ENCODE measurements at regions not wholly inside any gene's neighbourhood (a gene's known extent, or its start where the extent isn't known, plus 50 kb on each side); places are given as distances from the start of the nearest gene placed in this dataset.
"Not testable (repeated sequence)": the region's sequence is repeated elsewhere in the genome, so short reads cannot be mapped to it uniquely, and the experiment has no call there.

- intact Hi-C loops (cut with micrococcal nuclease) = loop anchor here (10.0 kb wide), 1 partner anchor 851 kb away; no protein-coding TSS in a partner anchor
Measured at GRCh38 chr6:140713495-140713894, 1339.0 kb upstream of the CITED2 start.

DNA sequence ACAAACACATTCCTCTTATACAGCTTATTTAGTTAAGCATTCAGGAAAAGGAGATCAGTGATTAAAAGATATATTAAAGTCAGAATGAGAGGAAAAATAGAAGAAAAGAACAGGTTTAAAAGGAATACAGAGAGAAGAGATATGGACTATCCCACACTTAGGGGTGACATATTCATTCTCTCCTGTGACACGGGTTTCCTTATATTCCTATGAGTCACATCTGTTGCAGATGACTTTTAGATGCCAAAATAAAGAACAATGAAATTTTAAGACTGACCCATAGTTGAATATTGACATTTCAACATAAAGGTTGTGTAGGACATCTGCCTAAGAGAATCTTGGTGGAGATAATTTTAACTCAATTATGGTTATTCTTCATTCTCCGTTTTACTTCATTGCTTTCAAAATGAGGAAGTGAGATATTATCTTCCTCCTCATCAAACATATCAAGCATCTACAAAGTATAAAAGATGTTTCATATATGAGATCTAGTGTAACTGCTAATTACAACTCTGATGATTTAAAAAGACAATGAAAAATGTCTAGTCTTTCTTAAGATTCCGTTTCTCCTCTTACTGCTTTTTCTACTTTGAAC, 1336.7 kb upstream of the CITED2 start:
- intact Hi-C loops (cut with micrococcal nuclease) = loop anchor here (10.0 kb wide), 1 partner anchor 854 kb away; no protein-coding TSS in a partner anchor

- intact Hi-C loops (cut with micrococcal nuclease) = no loop called here
Measured at GRCh38 chr6:140708441-140708840, 1334.0 kb upstream of the CITED2 start.

GRCh38 chr6:140704008-140704407, 1329.6 kb upstream of the CITED2 start:
- intact Hi-C loops (cut with micrococcal nuclease) = not testable (repeated sequence)

DNA sequence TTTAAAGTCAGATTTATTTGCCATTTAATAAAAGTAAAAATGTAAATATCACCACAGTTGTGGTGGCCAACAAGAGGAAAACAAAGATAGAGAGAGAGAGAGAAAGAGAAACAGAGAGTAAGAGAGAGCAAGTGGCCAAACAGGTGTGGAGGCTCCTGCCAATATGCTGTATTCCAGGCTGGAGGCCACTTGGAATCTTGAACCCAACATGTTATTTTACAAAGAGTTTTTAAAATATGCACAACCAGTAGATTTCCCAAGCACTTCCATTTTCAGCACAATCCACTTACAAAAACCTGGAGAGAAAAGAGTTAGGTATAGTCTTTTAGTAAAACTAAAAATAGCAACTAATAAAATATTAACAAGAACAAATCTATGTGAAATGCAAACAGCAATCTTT, 1323.1 kb upstream of the CITED2 start:
- intact Hi-C loops (cut with micrococcal nuclease) = no loop called here

DNA sequence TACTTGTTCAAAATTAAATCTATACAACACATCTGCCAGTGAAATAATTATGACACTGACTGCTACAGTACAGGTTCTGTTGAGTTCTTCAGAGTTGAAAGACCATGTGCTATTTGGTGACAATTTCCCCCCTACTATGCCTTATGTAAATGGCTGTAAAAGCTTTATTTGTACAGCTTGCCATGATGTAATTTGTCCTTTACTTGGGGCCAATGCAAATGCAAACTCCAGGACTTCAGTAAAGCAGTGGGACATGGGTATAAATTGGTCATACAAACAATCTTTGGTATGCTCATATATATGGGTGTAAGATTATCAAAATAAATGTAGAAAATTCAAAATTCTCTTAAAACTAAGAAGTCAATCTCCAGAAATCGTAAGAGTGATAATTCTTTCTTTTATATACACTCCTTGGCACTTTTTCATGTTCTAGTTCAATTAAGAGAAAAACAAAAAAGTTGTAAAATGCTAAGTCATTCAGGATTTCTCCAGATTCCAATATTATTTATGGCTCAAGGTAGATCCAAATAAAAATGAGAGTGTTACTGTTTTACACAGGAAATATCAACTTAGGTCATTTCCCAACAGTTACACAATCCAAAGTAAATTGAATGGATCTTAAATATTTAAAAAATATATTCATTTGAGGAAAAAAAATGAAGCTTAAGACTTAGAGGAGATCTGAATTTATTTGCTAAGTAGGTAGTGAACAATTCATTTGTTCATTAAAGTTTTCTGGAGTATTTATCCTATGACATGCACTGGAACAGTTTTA, 1310.5 kb upstream of the CITED2 start:
- intact Hi-C loops (cut with micrococcal nuclease) = no loop called here

GRCh38 chr6:140677781-140678528, 1303.5 kb upstream of the CITED2 start:
- intact Hi-C loops (cut with micrococcal nuclease) = no loop called here

DNA sequence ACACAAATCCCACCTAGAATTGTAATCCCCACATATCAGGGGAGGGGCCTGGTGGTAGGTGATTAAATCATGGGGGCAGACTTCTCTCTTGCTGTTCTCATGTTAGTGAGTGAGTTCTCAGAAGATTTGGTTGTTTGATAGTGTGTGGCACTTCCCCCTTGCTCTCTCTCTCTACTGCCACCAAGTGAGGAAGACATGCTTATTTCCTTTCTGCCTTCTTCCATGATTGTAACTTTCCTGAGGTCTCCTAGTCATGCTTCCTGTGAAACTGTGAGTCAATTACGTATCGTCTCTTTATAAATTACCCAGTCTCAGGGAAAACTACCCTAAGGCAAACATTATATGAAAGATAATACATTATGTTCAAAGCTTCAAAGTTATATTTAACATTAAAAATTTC, 1297.5 kb upstream of the CITED2 start:
- intact Hi-C loops (cut with micrococcal nuclease) = no loop called here

GRCh38 chr6:140670021-140670420, 1295.6 kb upstream of the CITED2 start:
- intact Hi-C loops (cut with micrococcal nuclease) = no loop called here

- intact Hi-C loops (cut with micrococcal nuclease) = no loop called here
Measured at GRCh38 chr6:140669321-140669720, 1294.9 kb upstream of the CITED2 start.

DNA sequence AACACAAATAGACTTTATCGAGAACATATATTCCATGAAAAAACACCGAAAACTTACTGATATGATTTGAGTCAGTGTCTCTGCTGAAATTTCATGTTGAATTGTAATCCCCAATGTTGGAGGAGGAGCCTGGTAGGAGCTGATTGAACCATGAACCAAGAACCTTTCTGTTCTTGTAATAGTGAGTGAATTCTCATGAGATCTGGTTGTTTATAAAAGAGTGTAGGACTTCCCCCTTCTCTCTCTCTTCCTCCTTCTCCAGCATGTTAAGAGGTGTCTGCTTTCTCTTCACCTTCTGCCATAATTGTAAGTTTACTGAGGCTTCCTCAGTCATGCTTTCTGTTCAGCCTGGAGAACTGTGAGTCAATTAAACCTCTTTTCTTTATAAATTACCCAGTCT, 1289.3 kb upstream of the CITED2 start:
- intact Hi-C loops (cut with micrococcal nuclease) = no loop called here

GRCh38 chr6:140663094-140663493, 1288.6 kb upstream of the CITED2 start:
- intact Hi-C loops (cut with micrococcal nuclease) = no loop called here

GRCh38 chr6:140661691-140662090, 1287.2 kb upstream of the CITED2 start:
- intact Hi-C loops (cut with micrococcal nuclease) = no loop called here

GRCh38 chr6:140660295-140660694, 1285.8 kb upstream of the CITED2 start:
- intact Hi-C loops (cut with micrococcal nuclease) = no loop called here

- intact Hi-C loops (cut with micrococcal nuclease) = no loop called here
Measured at GRCh38 chr6:140653972-140654371, 1279.5 kb upstream of the CITED2 start.

DNA sequence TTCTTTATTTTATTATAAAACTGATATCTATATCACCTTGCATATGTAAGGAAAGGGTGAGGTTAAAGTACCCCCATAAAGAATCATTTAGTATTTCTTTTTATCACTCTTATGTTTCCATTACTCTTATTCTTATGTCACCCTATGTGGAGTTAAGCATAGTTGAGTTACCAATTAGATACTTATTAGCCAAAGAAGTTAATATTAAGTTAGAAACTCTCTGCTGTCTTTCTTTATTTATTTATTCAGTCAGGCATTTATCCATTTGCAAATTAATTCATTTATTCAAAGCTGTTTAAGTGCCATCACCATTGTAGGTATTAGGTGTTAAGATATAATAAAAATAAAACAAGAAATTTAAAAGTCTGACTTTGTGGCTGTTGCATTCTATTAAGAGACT, 1279.1 kb upstream of the CITED2 start:
- intact Hi-C loops (cut with micrococcal nuclease) = no loop called here

DNA sequence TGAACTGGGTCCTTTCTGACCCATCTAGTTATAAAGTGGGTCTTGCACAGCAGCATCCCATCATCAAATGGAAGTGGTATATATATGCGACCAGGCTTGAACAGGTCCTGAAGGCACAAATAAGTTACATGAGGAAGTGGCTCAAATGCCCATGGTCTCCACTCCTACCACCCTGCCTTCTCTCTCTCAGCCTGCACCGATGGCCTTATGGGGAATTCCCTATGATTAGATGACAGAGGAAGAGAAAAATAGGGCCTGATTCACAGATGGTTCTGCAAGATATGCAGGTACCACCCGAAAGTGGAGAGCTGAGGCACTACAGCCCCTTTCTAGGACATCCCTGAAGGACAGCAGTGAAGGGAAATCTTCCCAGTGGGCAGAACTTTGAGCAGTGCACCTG, 1275.1 kb upstream of the CITED2 start:
- intact Hi-C loops (cut with micrococcal nuclease) = not testable (repeated sequence)

GRCh38 chr6:140647322-140647721, 1272.9 kb upstream of the CITED2 start:
- intact Hi-C loops (cut with micrococcal nuclease) = not testable (repeated sequence)

GRCh38 chr6:140644017-140644416, 1269.6 kb upstream of the CITED2 start:
- intact Hi-C loops (cut with micrococcal nuclease) = no loop called here

- intact Hi-C loops (cut with micrococcal nuclease) = no loop called here
Measured at GRCh38 chr6:140641412-140641811, 1267.0 kb upstream of the CITED2 start.

GRCh38 chr6:140636908-140637402, 1262.5 kb upstream of the CITED2 start:
- intact Hi-C loops (cut with micrococcal nuclease) = no loop called here

DNA sequence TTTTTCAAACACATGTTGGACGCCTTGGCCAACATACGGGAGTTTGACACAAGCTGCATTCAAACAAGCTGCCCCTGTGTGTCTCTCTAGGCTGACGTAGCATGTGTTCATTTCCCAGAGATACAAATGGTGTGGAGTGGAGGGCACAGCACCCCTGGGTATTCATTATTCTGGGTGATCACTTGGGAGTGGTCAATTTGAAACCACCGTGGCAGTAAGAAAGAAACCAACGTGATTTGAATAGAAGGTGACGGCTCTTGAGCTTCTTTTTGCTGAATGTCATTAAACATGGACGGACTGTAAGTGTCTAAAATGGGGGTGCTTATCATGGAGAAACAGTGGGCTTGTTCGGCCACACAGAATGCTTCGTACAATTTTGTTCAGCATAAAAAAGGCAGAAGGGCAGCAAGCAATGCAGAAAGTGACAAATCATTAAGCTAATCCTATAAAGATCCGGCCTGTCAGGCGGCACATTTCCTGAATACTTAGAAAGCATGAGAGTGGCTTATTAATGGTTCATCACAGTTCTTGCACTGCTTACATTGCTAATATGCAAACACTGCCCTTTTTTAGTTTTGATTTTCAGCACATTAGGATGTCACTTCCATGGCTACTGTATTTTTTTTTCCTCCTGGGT, 1261.9 kb upstream of the CITED2 start:
- intact Hi-C loops (cut with micrococcal nuclease) = no loop called here

Measured in T-helper 2 cell treated with Interferon-gamma antibody and Interleukin-4, amounts not matched to agents 100 ng/mL and 5 ng/mL, for 36 hours (primary cell).